HG03135 (cell line): ENCODE measurements at regions not wholly inside any gene's neighbourhood (a gene's known extent, or its start where the extent isn't known, plus 50 kb on each side); places are given as distances from the start of the nearest gene placed in this dataset.

Experiments used
- ATAC-seq: cut with Tn5 transposase; IDR thresholded peaks from one replicate; pipeline ENCODE4 v1.9.1; 2021; ENCODE audit warnings: mild to moderate bottlenecking, moderate library complexity; ENCODE audit not compliant: unreplicated experiment

- ATAC-seq, result no peak
Measured at GRCh38 chr9:17019398-17019797, 115.4 kb upstream of the CNTLN start.

- ATAC-seq, result no peak
Measured at GRCh38 chr9:17018540-17019196, 116.2 kb upstream of the CNTLN start.

- no peak for ATAC-seq
Measured at GRCh38 chr9:17017931-17018491, 116.8 kb upstream of the CNTLN start.

GRCh38 chr9:17013891-17014290 lies 120.9 kb upstream of the CNTLN start:
- no peak for ATAC-seq

- no peak for ATAC-seq
Measured at GRCh38 chr9:17013010-17013409, 121.8 kb upstream of the CNTLN start.

GRCh38 chr9:17011880-17012279 lies 123.0 kb upstream of the CNTLN start:
- no peak for ATAC-seq

- no peak for ATAC-seq
Measured at GRCh38 chr9:17009071-17009470, 125.8 kb upstream of the CNTLN start.

GRCh38 chr9:17005056-17005823 lies 129.6 kb upstream of the CNTLN start:
- no peak for ATAC-seq

GRCh38 chr9:17004500-17004899 lies 130.3 kb upstream of the CNTLN start:
- no peak for ATAC-seq

GRCh38 chr9:17003576-17004240 lies 131.1 kb upstream of the CNTLN start:
- no peak for ATAC-seq

- no peak for ATAC-seq
Measured at GRCh38 chr9:16996901-16997491, 126.5 kb upstream of the BNC2 start.

- ATAC-seq, result no peak
Measured at GRCh38 chr9:16992138-16992537, 121.7 kb upstream of the BNC2 start.

- no peak for ATAC-seq
Measured at GRCh38 chr9:16987026-16987425, 116.6 kb upstream of the BNC2 start.

- ATAC-seq, result no peak
Measured at GRCh38 chr9:16986556-16986955, 116.1 kb upstream of the BNC2 start.

GRCh38 chr9:16985559-16986348 lies 115.3 kb upstream of the BNC2 start:
- no peak for ATAC-seq

GRCh38 chr9:16982780-16983310 lies 112.4 kb upstream of the BNC2 start:
- no peak for ATAC-seq

GRCh38 chr9:16976427-16976826 lies 106.0 kb upstream of the BNC2 start:
- no peak for ATAC-seq

GRCh38 chr9:16974436-16974835 lies 104.0 kb upstream of the BNC2 start:
- no peak for ATAC-seq

- no peak for ATAC-seq
Measured at GRCh38 chr9:16970321-16970720, 99.9 kb upstream of the BNC2 start.

- no peak for ATAC-seq
Measured at GRCh38 chr9:16964228-16964627, 93.8 kb upstream of the BNC2 start.
